HepG2 (cell line): ENCODE measurements at regions not wholly inside any gene's neighbourhood (a gene's known extent, or its start where the extent isn't known, plus 50 kb on each side); places are given as distances from the start of the nearest gene placed in this dataset.

Source experiments
- ATAC-seq: fragments of 200-7000 bp; cut with Tn5 transposase; 3 replicates; pipeline ENCODE4 v1.9.1; 2020; ENCODE audit warnings: mild to moderate bottlenecking, moderate library complexity
- BruUV-seq: library from RNA; stranded (reverse); fragments of 400-500 nt; replicated peaks from 2 replicates; lab custom pipeline; 2021; lab: Mats Ljungman, UMichigan
- CTCF ChIA-PET: fragments of 300-600 bp; formaldehyde crosslinking; extraction: SDS; loops from one replicate; lab custom pipeline; 2021; ENCODE audit warnings: low total read pairs, inconsistent platforms, low intra/inter-chr PET ratio; lab: Yijun Ruan, JAX
- POLR2A ChIA-PET: fragments of 350-600 bp; sonication (Branson Sonifier 250); formaldehyde crosslinking; loops from one replicate; lab custom pipeline; 2020; ENCODE audit warnings: antibody characterized with exemption, inconsistent platforms; lab: Yijun Ruan, JAX
- DNase-seq: peaks from one replicate; pipeline ENCODE4 v3.0.0-alpha.2; 2015; ENCODE audit warnings: low spot score
- FAIRE-seq: peaks from 3 replicates; lab custom pipeline; 2011; peaks lifted over from hg19 to GRCh38; lab: Jason Lieb, UNC
- H2AFZ ChIP-seq: one replicate; pipeline ENCODE4 v1.6.1; 2011; ENCODE audit warnings: low read length, inconsistent platforms
- H3K27ac ChIP-seq: fragments of 300-600 bp; 3 replicates; pipeline ENCODE4 v1.8.0; 2011; ENCODE audit warnings: mixed run types, mild to moderate bottlenecking, mixed read lengths, low read length, inconsistent platforms; ENCODE audit not compliant: insufficient read depth; ENCODE audit errors: extremely low read length
- H3K27me3 ChIP-seq, 2 experiments: fragments of 200-600 bp in 1 of 2; 2 replicates in 1 of 2; 3 replicates in 1 of 2; pipeline versions ENCODE4 v1.6.0 to v1.8.0; 2011; ENCODE audit warnings: low read length in 2 of 2, mild to moderate bottlenecking in 2 of 2, moderate library complexity in 2 of 2, inconsistent platforms in 1 of 2; ENCODE audit not compliant: insufficient read depth in 2 of 2, control insufficient read depth in 1 of 2
- H3K36me3 ChIP-seq, 2 experiments: fragments of 200-600 bp in 1 of 2; replicated peaks in 1 of 2; 2 replicates in 1 of 2; 3 replicates in 1 of 2; pipeline versions ENCODE4 v1.5.1 to v1.8.0; 2011; ENCODE audit warnings: low read length in 2 of 2, inconsistent platforms in 1 of 2; ENCODE audit not compliant: insufficient read depth in 2 of 2, control insufficient read depth in 1 of 2
- H3K4me1 ChIP-seq: 2 replicates; pipeline ENCODE4 v1.5.1; 2012; ENCODE audit warnings: low read length, inconsistent platforms; ENCODE audit not compliant: insufficient read depth
- H3K4me2 ChIP-seq: 2 replicates; pipeline ENCODE4 v1.6.0; 2011; ENCODE audit warnings: low read depth, low read length, inconsistent platforms
- H3K4me3 ChIP-seq, 3 experiments: fragments of 200-600 bp in 1 of 3; sonication (generic), shearing (Covaris generic) in 1 of 3; replicated peaks in 1 of 3; 2 replicates each; pipeline ENCODE4 v1.5.1; 2011 to 2016; ENCODE audit warnings: low read length in 3 of 3, inconsistent platforms in 2 of 3, low read depth in 2 of 3, mild to moderate bottlenecking in 2 of 3, control low read depth in 1 of 3, mixed read lengths in 1 of 3; ENCODE audit not compliant: insufficient read depth in 1 of 3
- H3K79me2 ChIP-seq: one replicate; pipeline ENCODE4 v1.6.1; 2011; ENCODE audit warnings: low read length, inconsistent platforms; ENCODE audit not compliant: insufficient read depth
- H3K9ac ChIP-seq: 2 replicates; pipeline ENCODE4 v1.6.0; 2011; ENCODE audit warnings: mild to moderate bottlenecking, low read depth, low read length, inconsistent platforms; ENCODE audit not compliant: insufficient read depth
- H3K9me3 ChIP-seq: 2 replicates; pipeline ENCODE4 v1.5.1; 2012; ENCODE audit warnings: mild to moderate bottlenecking, low read length
- H4K20me1 ChIP-seq: 2 replicates; pipeline ENCODE4 v1.6.0; 2011; ENCODE audit warnings: inconsistent platforms, mild to moderate bottlenecking, low read length, moderate library complexity; ENCODE audit not compliant: insufficient read depth
- ATF7 ChIP-seq, 2 experiments: fragments of 450-650 bp in 1 of 2; sonication (generic) in 1 of 2; formaldehyde crosslinking in 1 of 2; IDR thresholded peaks; 2 replicates each; pipeline versions ENCODE4 v1.4.0 to v1.6.1; 2016 to 2020; ENCODE audit warnings: antibody characterized with exemption in 1 of 2, mild to moderate bottlenecking in 1 of 2, missing genetic modification reagents in 1 of 2
- ELF4 ChIP-seq: sonication (generic); formaldehyde crosslinking; IDR thresholded peaks from 2 replicates; pipeline ENCODE4 v1.5.0; 2020; ENCODE audit warnings: missing genetic modification reagents, mild to moderate bottlenecking, moderate library complexity, borderline replicate concordance
- HDAC2 ChIP-seq: sonication (generic); formaldehyde crosslinking; IDR thresholded peaks from 2 replicates; pipeline ENCODE4 v1.4.0; 2020; ENCODE audit warnings: missing genetic modification reagents
- NR2F6 ChIP-seq, 2 experiments: IDR thresholded peaks; 2 replicates each; pipeline ENCODE4 v1.6.1; 2016; ENCODE audit warnings: antibody characterized with exemption in 1 of 2, mild to moderate bottlenecking in 1 of 2
- SAFB2 ChIP-seq: sonication (generic); formaldehyde crosslinking; IDR thresholded peaks from 2 replicates; pipeline ENCODE4 v1.5.1; 2020; ENCODE audit warnings: missing genetic modification reagents, low read depth, mild to moderate bottlenecking, borderline replicate concordance
- TCF12 ChIP-seq, 2 experiments: fragments of 450-650 bp in 1 of 2; sonication (generic) in 1 of 2; formaldehyde crosslinking in 1 of 2; IDR thresholded peaks; 2 replicates each; pipeline versions ENCODE4 v1.6.1 to v1.8.0; 2017 to 2022; ENCODE audit warnings: antibody characterized with exemption in 1 of 2, mild to moderate bottlenecking in 1 of 2, missing genetic modification reagents in 1 of 2, moderate library complexity in 1 of 2
- ZNF674 ChIP-seq: sonication (generic); formaldehyde crosslinking; IDR thresholded peaks from 2 replicates; pipeline ENCODE4 v1.5.0; 2020; ENCODE audit warnings: low read depth, mild to moderate bottlenecking, missing genetic modification reagents
- WGBS: methylation state at CpG from one replicate; pipeline ENCODE4 v1.1.6; 2017; ENCODE audit warnings: low lambda C conversion rate; 5-methylcytosine and 5-hydroxymethylcytosine counted together
- in situ Hi-C: cut with HindIII; loops from 2 replicates; pipeline ENCODE4 v1.10.0; 2017; ENCODE audit warnings: low pct_unique_long_range_greater_than_20kb; ENCODE audit not compliant: extremely low pct_ligation_motif_present
- intact Hi-C: fragments of 100-400 bp; cut with micrococcal nuclease; formaldehyde crosslinking; loops from one replicate; pipeline ENCODE4 v1.10.0; 2022; ENCODE audit not compliant: unreplicated experiment
- TF ChIP-seq, protein P1 (sequence below), 2 experiments: fragments of 450-650 bp in 1 of 2; sonication (generic) in 1 of 2; formaldehyde crosslinking in 1 of 2; IDR thresholded peaks; 2 replicates each; pipeline versions ENCODE4 v1.6.1 to v1.8.0; 2016 to 2022; ENCODE audit warnings: antibody characterized with exemption in 1 of 2, mild to moderate bottlenecking in 1 of 2, missing genetic modification reagents in 1 of 2
- TF ChIP-seq, protein P2 (sequence below), 2 experiments: fragments of 450-650 bp in 1 of 2; sonication (generic) in 1 of 2; formaldehyde crosslinking; IDR thresholded peaks; 2 replicates each; pipeline versions ENCODE4 v1.5.0 to v1.8.0; 2020 to 2022; ENCODE audit warnings: mild to moderate bottlenecking in 1 of 2, missing genetic modification reagents in 1 of 2
- TF ChIP-seq, protein P3 (sequence below): sonication (generic); formaldehyde crosslinking; IDR thresholded peaks from 2 replicates; pipeline ENCODE4 v1.5.0; 2020; ENCODE audit warnings: missing genetic modification reagents, mild to moderate bottlenecking, borderline replicate concordance

DNA sequence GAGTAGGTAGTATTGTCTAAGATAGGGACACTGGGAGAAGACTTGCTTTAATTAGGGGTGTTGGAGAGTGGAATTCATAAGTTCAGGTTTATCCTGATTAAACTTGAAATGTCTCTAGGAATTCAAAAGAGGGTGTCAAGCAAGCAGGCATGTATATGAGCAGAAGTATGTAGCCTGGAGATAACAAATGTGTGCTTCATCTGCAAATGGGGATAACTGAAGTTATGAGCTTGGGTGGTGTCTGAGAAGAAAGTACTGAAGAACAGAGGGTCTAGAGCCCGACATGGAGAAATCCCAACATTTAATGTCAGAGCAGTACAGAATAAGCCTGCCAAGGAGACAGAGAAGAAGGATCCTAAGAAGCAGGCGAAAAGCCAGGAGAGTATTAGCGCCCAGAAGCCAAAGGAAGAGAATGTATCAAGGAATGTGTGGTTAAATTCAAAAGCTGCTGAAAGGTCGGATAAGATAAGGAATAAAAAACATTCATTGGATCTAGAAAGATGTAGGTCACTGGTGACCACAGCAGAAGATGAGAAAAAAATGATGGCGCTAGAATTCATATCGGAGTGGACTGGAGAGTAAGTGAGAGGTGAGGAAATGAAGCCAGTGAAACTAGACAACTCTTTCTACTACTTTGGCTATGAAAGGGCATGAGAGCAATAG is 401.5 kb upstream of the PIK3R1 start:
- peaks cover 29% of the 10 kb centered on the region for H3K4me1 ChIP-seq
- DNase-seq: no peak
- in situ Hi-C loops (no loop called here), intact Hi-C loops (no loop called here)
- ChIA-PET POLR2A (no interaction called here), CTCF (no interaction called here)
- ATAC-seq: no peak
- H3K4me3 ChIP-seq: no peak overlapping the region
- no peaks in the 10 kb centered on the region for H4K20me1 ChIP-seq
- TF ChIP-seq, protein P1, sequence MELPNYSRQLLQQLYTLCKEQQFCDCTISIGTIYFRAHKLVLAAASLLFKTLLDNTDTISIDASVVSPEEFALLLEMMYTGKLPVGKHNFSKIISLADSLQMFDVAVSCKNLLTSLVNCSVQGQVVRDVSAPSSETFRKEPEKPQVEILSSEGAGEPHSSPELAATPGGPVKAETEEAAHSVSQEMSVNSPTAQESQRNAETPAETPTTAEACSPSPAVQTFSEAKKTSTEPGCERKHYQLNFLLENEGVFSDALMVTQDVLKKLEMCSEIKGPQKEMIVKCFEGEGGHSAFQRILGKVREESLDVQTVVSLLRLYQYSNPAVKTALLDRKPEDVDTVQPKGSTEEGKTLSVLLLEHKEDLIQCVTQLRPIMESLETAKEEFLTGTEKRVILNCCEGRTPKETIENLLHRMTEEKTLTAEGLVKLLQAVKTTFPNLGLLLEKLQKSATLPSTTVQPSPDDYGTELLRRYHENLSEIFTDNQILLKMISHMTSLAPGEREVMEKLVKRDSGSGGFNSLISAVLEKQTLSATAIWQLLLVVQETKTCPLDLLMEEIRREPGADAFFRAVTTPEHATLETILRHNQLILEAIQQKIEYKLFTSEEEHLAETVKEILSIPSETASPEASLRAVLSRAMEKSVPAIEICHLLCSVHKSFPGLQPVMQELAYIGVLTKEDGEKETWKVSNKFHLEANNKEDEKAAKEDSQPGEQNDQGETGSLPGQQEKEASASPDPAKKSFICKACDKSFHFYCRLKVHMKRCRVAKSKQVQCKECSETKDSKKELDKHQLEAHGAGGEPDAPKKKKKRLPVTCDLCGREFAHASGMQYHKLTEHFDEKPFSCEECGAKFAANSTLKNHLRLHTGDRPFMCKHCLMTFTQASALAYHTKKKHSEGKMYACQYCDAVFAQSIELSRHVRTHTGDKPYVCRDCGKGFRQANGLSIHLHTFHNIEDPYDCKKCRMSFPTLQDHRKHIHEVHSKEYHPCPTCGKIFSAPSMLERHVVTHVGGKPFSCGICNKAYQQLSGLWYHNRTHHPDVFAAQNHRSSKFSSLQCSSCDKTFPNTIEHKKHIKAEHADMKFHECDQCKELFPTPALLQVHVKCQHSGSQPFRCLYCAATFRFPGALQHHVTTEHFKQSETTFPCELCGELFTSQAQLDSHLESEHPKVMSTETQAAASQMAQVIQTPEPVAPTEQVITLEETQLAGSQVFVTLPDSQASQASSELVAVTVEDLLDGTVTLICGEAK (IDR thresholded peaks at IDR 0.05): no peak
- TF ChIP-seq, protein P1 (CRISPR knock-in tag; IDR thresholded peaks at IDR 0.05): no peak
- TF ChIP-seq TCF12 (IDR thresholded peaks at IDR 0.05) (no peak), TCF12 (CRISPR knock-in tag; IDR thresholded peaks at IDR 0.05) (no peak), ELF4 (CRISPR knock-in tag) (no peak), NR2F6 (IDR thresholded peaks at IDR 0.05) (no peak), NR2F6 (CRISPR knock-in tag; IDR thresholded peaks at IDR 0.05) (no peak), ATF7 (IDR thresholded peaks at IDR 0.05) (no peak), ATF7 (CRISPR knock-in tag; IDR thresholded peaks at IDR 0.05) (no peak), ZNF674 (CRISPR knock-in tag) (no peak), HDAC2 (CRISPR knock-in tag) (no peak), SAFB2 (no peak)
- TF ChIP-seq, protein P2, sequence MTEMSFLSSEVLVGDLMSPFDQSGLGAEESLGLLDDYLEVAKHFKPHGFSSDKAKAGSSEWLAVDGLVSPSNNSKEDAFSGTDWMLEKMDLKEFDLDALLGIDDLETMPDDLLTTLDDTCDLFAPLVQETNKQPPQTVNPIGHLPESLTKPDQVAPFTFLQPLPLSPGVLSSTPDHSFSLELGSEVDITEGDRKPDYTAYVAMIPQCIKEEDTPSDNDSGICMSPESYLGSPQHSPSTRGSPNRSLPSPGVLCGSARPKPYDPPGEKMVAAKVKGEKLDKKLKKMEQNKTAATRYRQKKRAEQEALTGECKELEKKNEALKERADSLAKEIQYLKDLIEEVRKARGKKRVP (CRISPR knock-in tag; IDR thresholded peaks at IDR 0.05): no peak
- TF ChIP-seq, protein P3, sequence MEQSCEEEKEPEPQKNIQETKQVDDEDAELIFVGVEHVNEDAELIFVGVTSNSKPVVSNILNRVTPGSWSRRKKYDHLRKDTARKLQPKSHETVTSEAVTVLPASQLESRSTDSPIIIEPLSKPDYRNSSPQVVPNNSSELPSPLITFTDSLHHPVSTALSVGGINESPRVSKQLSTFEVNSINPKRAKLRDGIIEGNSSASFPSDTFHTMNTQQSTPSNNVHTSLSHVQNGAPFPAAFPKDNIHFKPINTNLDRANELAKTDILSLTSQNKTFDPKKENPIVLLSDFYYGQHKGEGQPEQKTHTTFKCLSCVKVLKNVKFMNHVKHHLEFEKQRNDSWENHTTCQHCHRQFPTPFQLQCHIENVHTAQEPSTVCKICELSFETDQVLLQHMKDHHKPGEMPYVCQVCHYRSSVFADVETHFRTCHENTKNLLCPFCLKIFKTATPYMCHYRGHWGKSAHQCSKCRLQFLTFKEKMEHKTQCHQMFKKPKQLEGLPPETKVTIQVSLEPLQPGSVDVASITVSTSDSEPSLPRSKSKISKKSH (CRISPR knock-in tag): no peak
- WGBS: 93% methylated on average over 6 of the region's 6 CpGs
- BruUV-seq: no TSS peak
- H3K36me3 ChIP-seq: no peaks in the 10 kb centered on the region
- H2AFZ ChIP-seq: no peak overlapping the region
- no peak overlapping the region for H3K9ac ChIP-seq
- FAIRE-seq: no peak
- H3K4me2 ChIP-seq: no peak overlapping the region
- H3K27me3 ChIP-seq: no peaks in the 10 kb centered on the region
- H3K27ac ChIP-seq: no peak overlapping the region
- H3K79me2 ChIP-seq: no peaks in the 10 kb centered on the region
- no peaks in the 10 kb centered on the region for H3K9me3 ChIP-seq
